ENCODE measurements at regions not wholly inside any gene's neighbourhood (a gene's known extent, or its start where the extent isn't known, plus 50 kb on each side); places are given as distances from the start of the nearest gene placed in this dataset.

- TF ChIP-seq CTCF (IDR thresholded peaks at IDR 0.05; ENCODE audit: poor library complexity) = no peak
- TF ChIP-seq EZH2phosphoT487 (IDR thresholded peaks at IDR 0.05; ENCODE audit: low read depth, severe bottlenecking, unreplicated experiment) = no peak
- no peak for TF ChIP-seq EZH2 (IDR thresholded peaks at IDR 0.05; ENCODE audit: borderline replicate concordance)
These were observed 396.0 kb downstream of the SOCS6 start for GRCh38 chr18:70684821-70685220.
